Astrocyte (in vitro differentiated cells and primary cell): ENCODE measurements at regions not wholly inside any gene's neighbourhood (a gene's known extent, or its start where the extent isn't known, plus 50 kb on each side); places are given as distances from the start of the nearest gene placed in this dataset.

Experiments used
- DNase-seq: peaks from one replicate; pipeline ENCODE4 v3.0.0-alpha.2; 2010; ENCODE audit warnings: low read depth
- FAIRE-seq: peaks from 2 replicates; lab custom pipeline; 2011; peaks lifted over from hg19 to GRCh38; lab: Jason Lieb, UNC
- H2AFZ ChIP-seq: 2 replicates; pipeline ENCODE4 v1.6.0; 2012; ENCODE audit warnings: low read depth, low read length, inconsistent platforms
- H3K27ac ChIP-seq: 2 replicates; pipeline ENCODE4 v1.5.1; 2011; ENCODE audit warnings: low read depth, low read length, inconsistent platforms
- H3K27me3 ChIP-seq: 2 replicates; pipeline ENCODE4 v1.6.0; 2011; ENCODE audit warnings: low read length, inconsistent platforms; ENCODE audit not compliant: insufficient read depth
- H3K36me3 ChIP-seq: 2 replicates; pipeline ENCODE4 v1.5.1; 2011; ENCODE audit warnings: low read length, inconsistent platforms; ENCODE audit not compliant: insufficient read depth
- H3K4me1 ChIP-seq: 2 replicates; pipeline ENCODE4 v1.5.1; 2011; ENCODE audit warnings: low read length, inconsistent platforms; ENCODE audit not compliant: insufficient read depth
- H3K4me2 ChIP-seq: 2 replicates; pipeline ENCODE4 v1.6.0; 2012; ENCODE audit warnings: low read length, inconsistent platforms
- H3K4me3 ChIP-seq: 2 replicates; pipeline ENCODE4 v1.5.1; 2011; ENCODE audit warnings: low read depth, mild to moderate bottlenecking, low read length, inconsistent platforms; ENCODE audit not compliant: insufficient read depth
- H3K79me2 ChIP-seq: 2 replicates; pipeline ENCODE4 v1.6.0; 2012; ENCODE audit warnings: mild to moderate bottlenecking, low read length, inconsistent platforms; ENCODE audit not compliant: insufficient read depth
- H3K9ac ChIP-seq: 2 replicates; pipeline ENCODE4 v1.6.0; 2012; ENCODE audit warnings: mild to moderate bottlenecking, low read length, inconsistent platforms
- H3K9me3 ChIP-seq: 2 replicates; pipeline ENCODE4 v1.5.1; 2012; ENCODE audit warnings: low read depth, mild to moderate bottlenecking, low read length, inconsistent platforms; ENCODE audit not compliant: insufficient read depth
- H4K20me1 ChIP-seq: 2 replicates; pipeline ENCODE4 v1.6.0; 2012; ENCODE audit warnings: low read length, inconsistent platforms; ENCODE audit not compliant: insufficient read depth
- H3K27ac Mint-ChIP-seq: one replicate; pipeline ENCODE4 v1.8.0; 2021; ENCODE audit warnings: mild to moderate bottlenecking, mixed read lengths; ENCODE audit not compliant: unreplicated experiment
- H3K27me3 Mint-ChIP-seq: one replicate; pipeline ENCODE4 v1.8.0; 2021; ENCODE audit warnings: low read depth, mixed read lengths; ENCODE audit not compliant: unreplicated experiment
- H3K36me3 Mint-ChIP-seq: one replicate; pipeline ENCODE4 v1.8.0; 2021; ENCODE audit warnings: low read depth, mixed read lengths; ENCODE audit not compliant: unreplicated experiment
- H3K4me1 Mint-ChIP-seq: one replicate; pipeline ENCODE4 v1.8.0; 2021; ENCODE audit warnings: low read depth, mixed read lengths; ENCODE audit not compliant: unreplicated experiment
- H3K4me3 Mint-ChIP-seq: one replicate; pipeline ENCODE4 v1.8.0; 2021; ENCODE audit warnings: mild to moderate bottlenecking, moderate library complexity, mixed read lengths; ENCODE audit not compliant: unreplicated experiment
- H3K9me3 Mint-ChIP-seq: one replicate; pipeline ENCODE4 v1.8.0; 2021; ENCODE audit warnings: mild to moderate bottlenecking, mixed read lengths; ENCODE audit not compliant: unreplicated experiment
- CTCF ChIP-seq: IDR thresholded peaks from 2 replicates; pipeline ENCODE4 v1.5.1; 2011; ENCODE audit warnings: low read depth, mild to moderate bottlenecking, inconsistent platforms, low read length, moderate library complexity; ENCODE audit not compliant: insufficient read depth
- EZH2 ChIP-seq: IDR thresholded peaks from 2 replicates; pipeline ENCODE4 v1.6.1; 2012; ENCODE audit warnings: mild to moderate bottlenecking, low read length, inconsistent platforms; ENCODE audit not compliant: insufficient read depth

DNA sequence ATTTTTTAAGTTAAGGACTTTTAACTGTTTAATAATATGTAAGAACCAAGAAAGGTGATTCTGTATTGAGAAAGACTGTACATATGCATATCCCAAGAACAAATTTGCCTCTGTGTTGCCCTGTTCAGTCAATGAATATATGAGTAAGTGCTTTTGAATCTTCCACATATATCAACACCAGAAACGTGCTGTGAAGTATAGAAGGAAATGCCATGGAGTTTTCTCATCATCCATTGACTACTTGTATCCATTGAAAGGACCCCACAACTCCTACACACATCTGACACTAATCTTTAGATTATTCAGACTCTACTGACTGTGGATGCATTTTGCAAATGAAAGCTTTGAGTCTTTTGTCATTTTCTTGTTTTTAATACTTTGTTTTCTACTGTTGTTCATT lies 366.9 kb downstream of the S1PR1 start:
- H3K4me2 ChIP-seq, result no peak overlapping the region
- TF ChIP-seq EZH2, result no peak
- no peak for TF ChIP-seq CTCF
- no peaks in the 10 kb centered on the region for H3K36me3 Mint-ChIP-seq

DNA sequence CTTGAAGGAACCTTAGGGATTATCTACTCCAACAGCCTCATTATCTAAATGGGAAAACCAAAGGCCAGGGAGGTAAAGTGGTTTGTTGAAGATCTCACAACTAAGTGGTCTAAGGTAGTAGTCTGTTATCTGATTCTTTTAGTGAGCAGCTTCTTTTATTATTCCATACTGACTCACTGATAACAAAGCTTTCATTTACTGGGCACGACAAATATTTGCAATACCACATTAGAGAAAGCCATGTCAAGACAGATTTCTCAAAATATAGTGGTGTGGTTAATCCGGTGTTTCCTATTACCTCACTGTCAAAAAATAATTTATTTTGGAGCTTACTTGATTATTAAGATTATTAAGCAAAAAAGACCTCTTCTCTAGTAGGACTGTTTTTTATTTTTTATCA lies 369.1 kb downstream of the S1PR1 start:
- no peak overlapping the region for H3K4me3 ChIP-seq
- peaks cover 2% of the 10 kb centered on the region for H3K27me3 Mint-ChIP-seq
- no peak overlapping the region for H3K27ac Mint-ChIP-seq
- FAIRE-seq (no peak), DNase-seq (no peak)
- H4K20me1 ChIP-seq, result no peaks in the 10 kb centered on the region
- no peak overlapping the region for H3K9ac ChIP-seq
- peaks cover 32% of the 10 kb centered on the region for H3K4me1 Mint-ChIP-seq
- no peaks in the 10 kb centered on the region for H3K9me3 ChIP-seq
- H2AFZ ChIP-seq, result no peak overlapping the region
- H3K9me3 Mint-ChIP-seq, result peaks cover 12% of the 10 kb centered on the region
- peaks cover 3% of the 10 kb centered on the region for H3K4me1 ChIP-seq
- H3K4me2 ChIP-seq, result no peak overlapping the region
- no peaks in the 10 kb centered on the region for H3K79me2 ChIP-seq
- no peak overlapping the region for H3K27ac ChIP-seq
- H3K4me3 Mint-ChIP-seq, result no peak overlapping the region
- TF ChIP-seq EZH2, result no peak
- TF ChIP-seq CTCF, result no peak
- no peaks in the 10 kb centered on the region for H3K27me3 ChIP-seq
- H3K36me3 Mint-ChIP-seq, result no peaks in the 10 kb centered on the region
- H3K36me3 ChIP-seq, result no peaks in the 10 kb centered on the region

More for the DNA sequence above, 366.9 kb downstream of the S1PR1 start:
- H3K9ac ChIP-seq, result no peak overlapping the region
- Mint-ChIP-seq H3K9me3 (peaks cover 1% of the 10 kb centered on the region), H3K4me1 (peaks cover 32% of the 10 kb centered on the region), H3K4me3 (no peak overlapping the region), H3K27me3 (peaks cover 2% of the 10 kb centered on the region), H3K27ac (no peak overlapping the region)
- H3K27ac ChIP-seq, result no peak overlapping the region
- H3K79me2 ChIP-seq, result no peaks in the 10 kb centered on the region
- H4K20me1 ChIP-seq, result no peaks in the 10 kb centered on the region
- H3K9me3 ChIP-seq, result no peaks in the 10 kb centered on the region
- DNase-seq, result peak; percentile 28
- H3K4me3 ChIP-seq, result no peak overlapping the region
- H3K27me3 ChIP-seq, result no peaks in the 10 kb centered on the region
- no peaks in the 10 kb centered on the region for H3K36me3 ChIP-seq
- no peak for FAIRE-seq
- peaks cover 3% of the 10 kb centered on the region for H3K4me1 ChIP-seq
- H2AFZ ChIP-seq, result no peak overlapping the region

- H3K4me1 Mint-ChIP-seq, result peaks cover 4% of the 10 kb centered on the region
- H3K27me3 Mint-ChIP-seq, result no peaks in the 10 kb centered on the region
- H3K36me3 ChIP-seq, result no peaks in the 10 kb centered on the region
- H4K20me1 ChIP-seq, result no peaks in the 10 kb centered on the region
- H3K9me3 ChIP-seq, result no peaks in the 10 kb centered on the region
- TF ChIP-seq CTCF, result no peak
- TF ChIP-seq EZH2, result no peak
- no peaks in the 10 kb centered on the region for H3K4me1 ChIP-seq
- no peak overlapping the region for H3K4me3 ChIP-seq
- DNase-seq (peak; percentile 31), FAIRE-seq (no peak)
- peaks cover 11% of the 10 kb centered on the region for H3K9me3 Mint-ChIP-seq
- no peak overlapping the region for H3K4me3 Mint-ChIP-seq
- no peak overlapping the region for H3K4me2 ChIP-seq
- H3K9ac ChIP-seq, result no peak overlapping the region
- H3K79me2 ChIP-seq, result no peaks in the 10 kb centered on the region
- no peak overlapping the region for H2AFZ ChIP-seq
- peak overlapping the region; percentile 34 for H3K27ac Mint-ChIP-seq
- no peaks in the 10 kb centered on the region for H3K27me3 ChIP-seq
- H3K36me3 Mint-ChIP-seq, result no peaks in the 10 kb centered on the region
- no peak overlapping the region for H3K27ac ChIP-seq
Measured at GRCh38 chr1:101613546-101613945, 376.7 kb downstream of the S1PR1 start.
